GM23248 (cell line): ENCODE measurements at regions not wholly inside any gene's neighbourhood (a gene's known extent, or its start where the extent isn't known, plus 50 kb on each side); places are given as distances from the start of the nearest gene placed in this dataset.

ENCODE experiments used
- DNase-seq: peaks from one replicate; pipeline ENCODE4 v3.0.0-alpha.2; 2015
- H2AFZ ChIP-seq: fragments of 200-600 bp; sonication (generic); 2 replicates; pipeline ENCODE4 v1.6.1; 2016; ENCODE audit warnings: antibody characterized with exemption
- H3F3A ChIP-seq: fragments of 200-600 bp; sonication (generic); 2 replicates; pipeline ENCODE4 v1.6.1; 2016; ENCODE audit warnings: mild to moderate bottlenecking, antibody characterized with exemption, mixed run types; ENCODE audit not compliant: insufficient read depth
- H3K27ac ChIP-seq: fragments of 200-600 bp; sonication (generic); 2 replicates; pipeline ENCODE4 v1.5.1; 2016; ENCODE audit warnings: mild to moderate bottlenecking
- H3K27me3 ChIP-seq: fragments of 200-600 bp; sonication (generic); replicated peaks from 2 replicates; pipeline ENCODE4 v1.6.1; 2016; ENCODE audit warnings: mild to moderate bottlenecking; ENCODE audit not compliant: insufficient read depth
- H3K36me3 ChIP-seq: fragments of 200-600 bp; sonication (generic); 2 replicates; pipeline ENCODE4 v1.6.1; 2016; ENCODE audit warnings: low read depth, mild to moderate bottlenecking
- H3K4me1 ChIP-seq: fragments of 200-600 bp; sonication (generic); 2 replicates; pipeline ENCODE4 v1.6.1; 2016; ENCODE audit warnings: mild to moderate bottlenecking; ENCODE audit not compliant: insufficient read depth
- H3K4me2 ChIP-seq: fragments of 200-600 bp; sonication (generic); one replicate; pipeline ENCODE4 v1.6.1; 2016; ENCODE audit warnings: mild to moderate bottlenecking; ENCODE audit not compliant: unreplicated experiment
- H3K4me3 ChIP-seq: fragments of 200-600 bp; sonication (generic); 2 replicates; pipeline ENCODE4 v1.5.1; 2016; ENCODE audit warnings: mild to moderate bottlenecking
- H3K79me2 ChIP-seq: fragments of 200-600 bp; sonication (generic); 2 replicates; pipeline ENCODE4 v1.6.1; 2016; ENCODE audit warnings: mild to moderate bottlenecking; ENCODE audit not compliant: insufficient read depth
- H3K9ac ChIP-seq: fragments of 200-600 bp; sonication (generic); 2 replicates; pipeline ENCODE4 v1.6.1; 2016; ENCODE audit warnings: mild to moderate bottlenecking
- H3K9me2 ChIP-seq: fragments of 200-600 bp; sonication (generic); 2 replicates; pipeline ENCODE4 v1.6.1; 2016; ENCODE audit warnings: mixed run types, mild to moderate bottlenecking, moderate library complexity; ENCODE audit not compliant: insufficient read depth
- H3K9me3 ChIP-seq: fragments of 200-600 bp; sonication (generic); one replicate; pipeline ENCODE4 v1.6.1; 2017; ENCODE audit warnings: low read depth
- H4K20me1 ChIP-seq: fragments of 200-600 bp; sonication (generic); 2 replicates; pipeline ENCODE4 v1.6.0; 2016; ENCODE audit not compliant: insufficient read depth
- EZH2 ChIP-seq: fragments of 200-600 bp; sonication (generic); IDR thresholded peaks from 2 replicates; pipeline ENCODE4 v1.6.1; 2018; ENCODE audit warnings: antibody characterized with exemption, mild to moderate bottlenecking; ENCODE audit not compliant: insufficient read depth, poor library complexity, severe bottlenecking
- EZH2phosphoT487 ChIP-seq: fragments of 200-600 bp; sonication (generic); IDR thresholded peaks from 2 replicates; pipeline ENCODE4 v1.6.1; 2018; ENCODE audit warnings: antibody characterized with exemption, moderate library complexity, mild to moderate bottlenecking, low read depth; ENCODE audit not compliant: insufficient read depth
- WGBS, 2 experiments: methylation state at CpG; one replicate each; pipeline ENCODE4 v1.1.6; 2015 to 2017; ENCODE audit warnings: low lambda C conversion rate in 2 of 2, low coverage in 1 of 2; ENCODE audit errors: missing lambda C conversion rate in 2 of 2; 5-methylcytosine and 5-hydroxymethylcytosine counted together
- in situ Hi-C: fragments of 300-500 bp; cut with MboI; formaldehyde crosslinking; loops from 2 replicates; pipeline ENCODE4 v1.15.0; 2020

DNA sequence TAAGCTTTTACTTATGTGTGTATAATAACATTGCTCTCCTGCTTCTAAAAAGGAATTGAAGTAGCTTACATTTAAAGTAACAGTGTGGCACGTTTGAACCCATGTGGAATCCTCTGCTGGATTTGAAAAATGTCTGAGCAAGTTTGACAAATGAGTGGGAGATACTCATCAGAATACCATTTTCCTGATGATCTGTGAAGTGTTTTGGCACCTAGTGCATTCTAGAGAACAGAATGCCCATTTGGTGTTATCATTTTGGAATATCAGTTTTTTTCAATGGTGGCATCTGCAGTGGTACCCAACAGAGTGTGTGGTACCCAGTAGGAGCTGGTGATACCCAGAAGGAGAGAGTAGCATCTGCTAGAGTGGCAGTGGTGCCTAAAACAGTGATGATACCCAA, 471.1 kb downstream of the PLK2 start:
- no peaks in the 10 kb centered on the region for H4K20me1 ChIP-seq
- peaks cover 4% of the 10 kb centered on the region; the same call in 1 of the 2 replicates for H3K4me1 ChIP-seq
- no peaks in the 10 kb centered on the region for H3K36me3 ChIP-seq
- in situ Hi-C loops = no loop called here
- no peak overlapping the region for H2AFZ ChIP-seq
- 0 out of 2 replicates have a peak, but pooled peaks cover 5% of the 10 kb centered on the region for H3K27me3 ChIP-seq
- no peak overlapping the region for H3K4me3 ChIP-seq
- TF ChIP-seq EZH2 (no peak), EZH2phosphoT487 (no peak)
- H3K9me2 ChIP-seq = no peaks in the 10 kb centered on the region
- H3K9me3 ChIP-seq = no peaks in the 10 kb centered on the region
- DNase-seq = no peak
- no peaks in the 10 kb centered on the region for H3K79me2 ChIP-seq
- no peak overlapping the region for H3K27ac ChIP-seq
- 68 to 70% methylated on average over 1 of the region's 1 CpG for WGBS, 2 experiments
- H3F3A ChIP-seq = no peaks in the 10 kb centered on the region
- H3K9ac ChIP-seq = no peak overlapping the region
- no peak overlapping the region for H3K4me2 ChIP-seq

DNA sequence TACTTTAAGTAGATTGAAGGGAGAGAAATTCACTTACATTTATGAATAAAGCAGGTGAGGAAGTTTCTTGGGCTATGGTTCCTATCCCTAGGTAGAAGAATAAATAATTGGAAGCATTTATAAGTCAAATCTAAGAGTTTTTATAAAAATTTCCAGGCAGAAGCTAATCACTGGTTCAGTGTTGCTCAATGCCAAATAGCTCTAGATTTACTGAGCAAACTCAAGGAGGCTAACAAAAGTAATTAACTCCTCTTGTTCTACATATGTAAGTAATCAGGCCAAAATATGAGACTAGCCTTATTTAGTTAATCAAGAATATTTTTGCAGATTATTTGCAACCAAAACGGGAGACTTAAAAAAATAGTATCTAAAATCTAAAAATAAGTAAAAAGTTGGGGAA, 472.3 kb downstream of the PLK2 start:
- Histone ChIP-seq H2AFZ (no peak overlapping the region), H3K79me2 (no peaks in the 10 kb centered on the region), H3K36me3 (no peaks in the 10 kb centered on the region), H3K4me2 (no peak overlapping the region), H3K27me3 (0 out of 2 replicates have a peak, but pooled peaks cover 5% of the 10 kb centered on the region), H3F3A (no peaks in the 10 kb centered on the region), H3K9ac (no peak overlapping the region), H4K20me1 (no peaks in the 10 kb centered on the region), H3K9me3 (no peaks in the 10 kb centered on the region), H3K4me3 (no peak overlapping the region), H3K4me1 (peaks cover 4% of the 10 kb centered on the region; the same call in 1 of the 2 replicates), H3K9me2 (no peaks in the 10 kb centered on the region), H3K27ac (no peak overlapping the region)
- no peak for TF ChIP-seq EZH2
- TF ChIP-seq EZH2phosphoT487 = no peak
- in situ Hi-C loops = no loop called here
- WGBS, 2 experiments = 4 to 12% methylated on average over 1 of the region's 1 CpG
- DNase-seq = no peak

DNA sequence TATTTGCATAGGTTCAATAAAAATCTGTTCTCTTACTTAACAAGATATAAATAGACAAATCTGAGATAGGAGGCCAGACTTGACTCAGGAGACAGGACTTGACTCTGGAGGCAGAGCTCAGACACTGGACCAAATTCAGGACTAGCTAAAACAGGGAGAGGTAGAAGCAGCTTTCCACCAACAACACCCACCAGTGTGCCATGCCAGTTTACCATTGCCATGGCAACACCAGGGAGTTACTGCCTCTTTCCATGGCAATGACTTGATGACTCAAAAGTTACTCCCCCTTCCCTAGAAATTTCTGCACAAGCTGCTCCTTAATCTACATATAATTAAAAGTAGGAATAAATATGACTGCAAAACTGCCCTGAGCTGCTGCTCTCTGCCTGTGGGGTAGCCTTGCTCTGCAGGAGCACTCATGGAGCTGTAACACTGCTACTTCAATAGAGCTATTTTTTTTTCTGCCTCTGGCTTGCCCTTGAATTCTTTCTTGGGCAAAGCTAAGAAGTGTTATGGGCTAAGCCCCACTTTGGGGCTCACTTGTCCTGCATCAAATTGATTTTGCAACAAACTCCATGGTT, 473.0 kb downstream of the PLK2 start:
- Histone ChIP-seq H3K9ac (no peak overlapping the region), H3K4me3 (no peak overlapping the region), H3K4me2 (no peak overlapping the region), H3K27ac (no peak overlapping the region), H3F3A (no peaks in the 10 kb centered on the region), H2AFZ (no peak overlapping the region), H3K9me3 (no peaks in the 10 kb centered on the region), H3K9me2 (no peaks in the 10 kb centered on the region), H3K27me3 (no peaks in the 10 kb centered on the region), H3K36me3 (no peaks in the 10 kb centered on the region), H3K4me1 (peaks cover 4% of the 10 kb centered on the region; the same call in 1 of the 2 replicates), H4K20me1 (no peaks in the 10 kb centered on the region), H3K79me2 (no peaks in the 10 kb centered on the region)
- TF ChIP-seq EZH2phosphoT487 = no peak
- TF ChIP-seq EZH2 = no peak
- peak; percentile 63 for DNase-seq
- in situ Hi-C loops = no loop called here

DNA sequence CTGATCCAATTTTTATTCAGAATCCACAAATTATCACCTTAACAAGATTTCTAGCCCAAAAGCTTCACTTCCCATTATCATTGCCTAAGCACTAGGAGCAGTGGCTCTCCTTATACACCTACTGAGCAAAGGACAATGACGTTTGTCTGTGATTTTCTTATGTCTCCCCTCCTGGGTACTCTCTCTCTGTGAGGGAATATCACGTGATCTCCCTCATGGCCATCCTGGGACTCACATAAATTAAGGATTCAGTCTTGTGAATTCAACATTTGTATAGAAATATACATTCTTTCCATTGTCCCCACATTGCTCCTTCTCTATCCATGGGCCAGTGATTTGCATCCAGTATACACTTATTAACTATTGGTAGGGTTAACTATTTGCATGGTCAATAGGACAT, 476.5 kb downstream of the PLK2 start:
- DNase-seq = no peak
- no peak overlapping the region for H3K4me2 ChIP-seq
- 15 to 29% methylated on average over 2 of the region's 2 CpGs for WGBS, 2 experiments
- no peaks in the 10 kb centered on the region for H3K36me3 ChIP-seq
- H3K79me2 ChIP-seq = no peaks in the 10 kb centered on the region
- in situ Hi-C loops = no loop called here
- no peaks in the 10 kb centered on the region for H3K9me2 ChIP-seq
- H3K4me1 ChIP-seq = peaks cover 4% of the 10 kb centered on the region; the same call in 1 of the 2 replicates
- no peak overlapping the region for H3K9ac ChIP-seq
- H3K4me3 ChIP-seq = no peak overlapping the region
- no peak overlapping the region for H3K27ac ChIP-seq
- H4K20me1 ChIP-seq = no peaks in the 10 kb centered on the region
- no peaks in the 10 kb centered on the region for H3F3A ChIP-seq
- TF ChIP-seq EZH2 = no peak
- no peak for TF ChIP-seq EZH2phosphoT487
- H3K9me3 ChIP-seq = no peaks in the 10 kb centered on the region
- no peak overlapping the region for H2AFZ ChIP-seq
- no peaks in the 10 kb centered on the region for H3K27me3 ChIP-seq

DNA sequence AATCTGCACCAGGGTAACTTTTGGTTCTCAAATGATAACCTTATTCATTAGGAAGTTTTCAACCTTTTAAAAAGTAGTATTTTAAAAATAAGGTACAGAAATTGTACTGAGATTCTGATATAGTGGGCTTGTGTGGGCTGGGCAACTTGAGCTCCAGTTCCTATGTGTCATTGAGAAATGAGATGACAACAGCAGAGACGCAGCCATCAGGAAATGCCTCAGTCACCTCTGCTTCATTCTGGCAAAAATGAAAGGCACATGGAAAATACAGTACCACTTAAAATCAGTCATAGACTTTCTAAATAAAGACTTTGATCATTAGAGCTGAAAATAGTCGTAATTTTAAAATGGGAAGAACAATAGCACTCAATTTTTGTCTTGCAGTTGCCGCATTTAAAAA, 480.2 kb downstream of the PLK2 start:
- H3K4me2 ChIP-seq = no peak overlapping the region
- H3K36me3 ChIP-seq = no peaks in the 10 kb centered on the region
- no peaks in the 10 kb centered on the region for H3K9me3 ChIP-seq
- no peaks in the 10 kb centered on the region for H3F3A ChIP-seq
- H3K9ac ChIP-seq = no peak overlapping the region
- no peaks in the 10 kb centered on the region for H3K27me3 ChIP-seq
- H3K4me1 ChIP-seq = no peaks in the 10 kb centered on the region
- H3K4me3 ChIP-seq = no peak overlapping the region
- TF ChIP-seq EZH2 (no peak), EZH2phosphoT487 (no peak)
- no peaks in the 10 kb centered on the region for H3K9me2 ChIP-seq
- no peaks in the 10 kb centered on the region for H4K20me1 ChIP-seq
- in situ Hi-C loops = no loop called here
- H2AFZ ChIP-seq = no peak overlapping the region
- no peaks in the 10 kb centered on the region for H3K79me2 ChIP-seq
- WGBS, 2 experiments = 62 to 68% methylated on average over 3 of the region's 3 CpGs
- DNase-seq = no peak
- no peak overlapping the region for H3K27ac ChIP-seq
